Keratinocyte (primary cell): ENCODE measurements at regions not wholly inside any gene's neighbourhood (a gene's known extent, or its start where the extent isn't known, plus 50 kb on each side); places are given as distances from the start of the nearest gene placed in this dataset.

Experiments used
- DNase-seq: peaks from one replicate; pipeline ENCODE4 v3.0.0-alpha.2; 2011; ENCODE audit warnings: low read depth, missing footprints, low spot score
- FAIRE-seq: peaks from 2 replicates; lab custom pipeline; 2011; peaks lifted over from hg19 to GRCh38; lab: Jason Lieb, UNC
- H2AFZ ChIP-seq: 2 replicates; pipeline ENCODE4 v1.6.0; 2012; ENCODE audit warnings: low read length, control low read depth, inconsistent platforms; ENCODE audit not compliant: control insufficient read depth
- H3K27ac ChIP-seq: 2 replicates; pipeline ENCODE4 v1.5.1; 2011; ENCODE audit warnings: low read length; ENCODE audit not compliant: control insufficient read depth, insufficient read depth
- H3K27me3 ChIP-seq: 3 replicates; pipeline ENCODE4 v1.6.0; 2011; ENCODE audit warnings: low read length; ENCODE audit not compliant: control insufficient read depth, insufficient read depth; ENCODE audit errors: extremely low read depth
- H3K36me3 ChIP-seq, 2 experiments: 2 replicates in 1 of 2; 3 replicates in 1 of 2; pipeline ENCODE4 v1.5.1; 2011; ENCODE audit warnings: low read length in 2 of 2, mild to moderate bottlenecking in 1 of 2; ENCODE audit not compliant: control insufficient read depth in 2 of 2, insufficient read depth in 2 of 2; ENCODE audit errors: extremely low read depth in 1 of 2
- H3K4me1 ChIP-seq: 3 replicates; pipeline ENCODE4 v1.5.1; 2011; ENCODE audit warnings: low read length; ENCODE audit not compliant: control insufficient read depth, insufficient read depth; ENCODE audit errors: extremely low read depth
- H3K4me2 ChIP-seq: 3 replicates; pipeline ENCODE4 v1.6.0; 2011; ENCODE audit warnings: low read depth, low read length; ENCODE audit not compliant: control insufficient read depth, insufficient read depth; ENCODE audit errors: extremely low read depth
- H3K4me3 ChIP-seq, 3 experiments: fragments of 200-600 bp in 1 of 3; sonication (generic) in 1 of 3; 2 replicates in 2 of 3; 3 replicates in 1 of 3; pipeline ENCODE4 v1.5.1; 2011 to 2016; ENCODE audit warnings: low read length in 3 of 3, mild to moderate bottlenecking in 3 of 3, control low read depth in 2 of 3, inconsistent platforms in 1 of 3, low read depth in 1 of 3, mixed read lengths in 1 of 3, mixed run types in 1 of 3, moderate library complexity in 1 of 3; ENCODE audit not compliant: control insufficient read depth in 2 of 3, insufficient read depth in 2 of 3; ENCODE audit errors: extremely low read depth in 1 of 3
- H3K79me2 ChIP-seq: 2 replicates; pipeline ENCODE4 v1.6.0; 2012; ENCODE audit warnings: low read length; ENCODE audit not compliant: control insufficient read depth, insufficient read depth
- H3K9ac ChIP-seq: 3 replicates; pipeline ENCODE4 v1.6.0; 2011; ENCODE audit warnings: low read length; ENCODE audit not compliant: control insufficient read depth, insufficient read depth; ENCODE audit errors: extremely low read depth
- H3K9me1 ChIP-seq: 3 replicates; pipeline ENCODE4 v1.6.0; 2011; ENCODE audit warnings: low read length; ENCODE audit not compliant: control insufficient read depth, insufficient read depth; ENCODE audit errors: extremely low read depth
- H3K9me3 ChIP-seq: 2 replicates; pipeline ENCODE4 v1.5.1; 2012; ENCODE audit warnings: low read depth, low read length; ENCODE audit not compliant: control insufficient read depth
- H4K20me1 ChIP-seq: 3 replicates; pipeline ENCODE4 v1.6.0; 2011; ENCODE audit warnings: low read length; ENCODE audit not compliant: control insufficient read depth, insufficient read depth; ENCODE audit errors: extremely low read depth
- CTCF ChIP-seq, 3 experiments: IDR thresholded peaks in 1 of 3; conservative IDR thresholded peaks in 1 of 3; optimal IDR thresholded peaks in 1 of 3; 2 replicates in 2 of 3; 3 replicates in 1 of 3; pipeline versions ENCODE3 to v1.5.1; 2011; ENCODE audit warnings: low read length in 3 of 3, mild to moderate bottlenecking in 3 of 3, moderate library complexity in 2 of 3, control low read depth in 1 of 3, inconsistent platforms in 1 of 3; ENCODE audit not compliant: insufficient read depth in 2 of 3; ENCODE audit errors: extremely low read depth in 1 of 3
- EZH2 ChIP-seq: IDR thresholded peaks from one replicate; pipeline ENCODE4 v1.6.1; 2012; ENCODE audit warnings: inconsistent platforms, mild to moderate bottlenecking, low read length, moderate library complexity
- dilution Hi-C: fragments of 300-500 bp; cut with MboI; formaldehyde crosslinking; loops from one replicate; pipeline ENCODE4 v1.7.0; 2020; ENCODE audit warnings: low sequenced_read_pairs; ENCODE audit not compliant: extremely low pct_ligation_motif_present

GRCh38 chr18:60069145-60069544, 169.3 kb downstream of the PMAIP1 start:
- no peaks in the 10 kb centered on the region for H3K9me1 ChIP-seq
- no peak overlapping the region for H3K4me2 ChIP-seq
- H3K4me3 ChIP-seq, result no peak overlapping the region
- no peaks in the 10 kb centered on the region for H3K36me3 ChIP-seq
- H3K27ac ChIP-seq, result no peak overlapping the region
- dilution Hi-C loops, result no loop called here
- no peaks in the 10 kb centered on the region for H3K9me3 ChIP-seq
- H3K4me1 ChIP-seq, result peaks cover 6% of the 10 kb centered on the region
- DNase-seq (no peak), FAIRE-seq (no peak)
- TF ChIP-seq EZH2, result no peak
- TF ChIP-seq CTCF (optimal IDR thresholded peaks at IDR 0.05 in 1 of 3, IDR thresholded peaks at IDR 0.05 in 1 of 3, conservative IDR thresholded peaks at IDR 0.05 in 1 of 3; ENCODE audit: extremely low read depth in 1 of 3, insufficient read depth in 2 of 3, low read length in 3 of 3), result peak in 1 of 3 experiments; percentile 29
- H3K27me3 ChIP-seq, result no peaks in the 10 kb centered on the region
- H2AFZ ChIP-seq, result no peak overlapping the region
- no peaks in the 10 kb centered on the region for H3K79me2 ChIP-seq
- no peaks in the 10 kb centered on the region for H4K20me1 ChIP-seq
- H3K9ac ChIP-seq, result no peak overlapping the region

GRCh38 chr18:60067426-60068210, 167.8 kb downstream of the PMAIP1 start:
- Histone ChIP-seq H3K9ac (no peak overlapping the region), H3K9me1 (no peaks in the 10 kb centered on the region), H4K20me1 (no peaks in the 10 kb centered on the region), H3K9me3 (no peaks in the 10 kb centered on the region), H3K4me2 (no peak overlapping the region), H3K79me2 (no peaks in the 10 kb centered on the region), H3K27me3 (no peaks in the 10 kb centered on the region), H2AFZ (peak overlapping the region; percentile 13), H3K4me3 (no peak overlapping the region), H3K27ac (no peak overlapping the region), H3K4me1 (peaks cover 11% of the 10 kb centered on the region), H3K36me3 (no peaks in the 10 kb centered on the region)
- no peak for DNase-seq
- dilution Hi-C loops, result no loop called here
- TF ChIP-seq EZH2 (no peak), CTCF (optimal IDR thresholded peaks at IDR 0.05 in 1 of 3, IDR thresholded peaks at IDR 0.05 in 1 of 3, conservative IDR thresholded peaks at IDR 0.05 in 1 of 3; ENCODE audit: extremely low read depth in 1 of 3, insufficient read depth in 2 of 3, low read length in 3 of 3) (no peak)
- FAIRE-seq, result no peak
